Vagina (tissue), 2 donors: ENCODE measurements at regions not wholly inside any gene's neighbourhood (a gene's known extent, or its start where the extent isn't known, plus 50 kb on each side); places are given as distances from the start of the nearest gene placed in this dataset.

Source experiments
- POLR2AphosphoS5 ChIP-seq, 2 donors: sonication (generic); formaldehyde crosslinking; IDR thresholded peaks; one replicate each; pipeline ENCODE4 v1.9.0; 2017; ENCODE audit warnings: antibody characterized with exemption in 2 of 2, mild to moderate bottlenecking in 2 of 2, low read depth in 1 of 2; ENCODE audit not compliant: insufficient read depth in 1 of 2
- TF ChIP-seq, protein P1 (sequence below), 3 experiments: fragments of 450-650 bp in 2 of 3; fragments of 200-600 bp in 1 of 3; sonication (generic) in 1 of 3; IDR thresholded peaks; one replicate each; pipeline ENCODE4 v1.5.1; 2017 to 2019; ENCODE audit warnings: antibody characterized with exemption in 3 of 3, mild to moderate bottlenecking in 2 of 3, moderate library complexity in 2 of 3

DNA sequence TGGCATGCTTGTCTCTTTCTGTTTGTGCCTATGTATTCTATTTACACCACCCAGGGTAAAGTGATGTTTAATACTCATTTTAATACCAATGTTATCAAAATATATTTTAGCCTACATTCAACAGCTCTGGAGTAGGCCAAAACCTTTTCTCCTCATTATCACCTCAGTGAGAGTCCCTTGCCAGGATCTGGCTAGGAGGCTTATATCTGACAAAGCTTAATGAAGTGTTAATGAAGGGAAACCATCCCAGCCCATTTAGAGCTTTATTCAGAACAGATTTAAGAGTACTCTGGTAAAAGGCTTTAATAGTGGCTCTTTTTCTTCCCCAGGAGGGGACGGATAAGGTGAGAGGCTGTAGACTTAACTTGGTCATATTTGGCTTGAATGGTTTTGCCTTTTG is 137.6 kb downstream of the GRIN2B start:
- TF ChIP-seq, protein P1, sequence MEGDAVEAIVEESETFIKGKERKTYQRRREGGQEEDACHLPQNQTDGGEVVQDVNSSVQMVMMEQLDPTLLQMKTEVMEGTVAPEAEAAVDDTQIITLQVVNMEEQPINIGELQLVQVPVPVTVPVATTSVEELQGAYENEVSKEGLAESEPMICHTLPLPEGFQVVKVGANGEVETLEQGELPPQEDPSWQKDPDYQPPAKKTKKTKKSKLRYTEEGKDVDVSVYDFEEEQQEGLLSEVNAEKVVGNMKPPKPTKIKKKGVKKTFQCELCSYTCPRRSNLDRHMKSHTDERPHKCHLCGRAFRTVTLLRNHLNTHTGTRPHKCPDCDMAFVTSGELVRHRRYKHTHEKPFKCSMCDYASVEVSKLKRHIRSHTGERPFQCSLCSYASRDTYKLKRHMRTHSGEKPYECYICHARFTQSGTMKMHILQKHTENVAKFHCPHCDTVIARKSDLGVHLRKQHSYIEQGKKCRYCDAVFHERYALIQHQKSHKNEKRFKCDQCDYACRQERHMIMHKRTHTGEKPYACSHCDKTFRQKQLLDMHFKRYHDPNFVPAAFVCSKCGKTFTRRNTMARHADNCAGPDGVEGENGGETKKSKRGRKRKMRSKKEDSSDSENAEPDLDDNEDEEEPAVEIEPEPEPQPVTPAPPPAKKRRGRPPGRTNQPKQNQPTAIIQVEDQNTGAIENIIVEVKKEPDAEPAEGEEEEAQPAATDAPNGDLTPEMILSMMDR (IDR thresholded peaks at IDR 0.05), result no peak
- no peak for TF ChIP-seq POLR2AphosphoS5 (IDR thresholded peaks at IDR 0.05; ENCODE audit: insufficient read depth in 1 of 2, low read depth in 1 of 2)
